Peyer's patch (tissue), 4 donors: ENCODE measurements at regions not wholly inside any gene's neighbourhood (a gene's known extent, or its start where the extent isn't known, plus 50 kb on each side); places are given as distances from the start of the nearest gene placed in this dataset.
"Not testable (repeated sequence)": the region's sequence is repeated elsewhere in the genome, so short reads cannot be mapped to it uniquely, and the experiment has no call there.

Experiments used
- DNase-seq, 3 donors: peaks; one replicate each; pipeline ENCODE4 v3.0.0-alpha.2; 2017 to 2019
- H3K27ac ChIP-seq, 4 donors: fragments of 200-600 bp; sonication (generic); one replicate each; pipeline ENCODE4 v1.5.1; 2016 to 2019
- H3K27me3 ChIP-seq, 2 donors: fragments of 200-600 bp; sonication (generic); one replicate each; pipeline ENCODE4 v1.5.1; 2019
- H3K36me3 ChIP-seq, 3 donors: fragments of 200-600 bp; sonication (generic); one replicate each; pipeline ENCODE4 v1.5.1; 2016 to 2019
- H3K4me1 ChIP-seq, 4 donors: fragments of 200-600 bp; sonication (generic); one replicate each; pipeline ENCODE4 v1.5.1; 2016 to 2019
- H3K4me3 ChIP-seq, 4 donors: fragments of 200-600 bp; sonication (generic); 1 replicate in 3 of 4; 2 replicates in 1 of 4; pipeline ENCODE4 v1.5.1; 2016 to 2019; ENCODE audit warnings: mild to moderate bottlenecking in 1 of 4
- H3K9me3 ChIP-seq, 4 donors: fragments of 200-600 bp; sonication (generic); one replicate each; pipeline ENCODE4 v1.5.1; 2016 to 2019; ENCODE audit warnings: mild to moderate bottlenecking in 1 of 4
- POLR2A ChIP-seq, 2 donors: fragments of 450-650 bp; IDR thresholded peaks; one replicate each; pipeline ENCODE4 v1.5.1; 2017; ENCODE audit warnings: antibody characterized with exemption in 2 of 2, mild to moderate bottlenecking in 2 of 2, moderate library complexity in 2 of 2
- TF ChIP-seq, protein P1 (sequence below), 6 experiments: fragments of 450-650 bp in 4 of 6; fragments of 200-600 bp in 2 of 6; sonication (generic) in 1 of 6; IDR thresholded peaks; one replicate each; pipeline ENCODE4 v1.5.1; 2017 to 2019; ENCODE audit warnings: antibody characterized with exemption in 6 of 6, mild to moderate bottlenecking in 3 of 6, moderate library complexity in 1 of 6

DNA sequence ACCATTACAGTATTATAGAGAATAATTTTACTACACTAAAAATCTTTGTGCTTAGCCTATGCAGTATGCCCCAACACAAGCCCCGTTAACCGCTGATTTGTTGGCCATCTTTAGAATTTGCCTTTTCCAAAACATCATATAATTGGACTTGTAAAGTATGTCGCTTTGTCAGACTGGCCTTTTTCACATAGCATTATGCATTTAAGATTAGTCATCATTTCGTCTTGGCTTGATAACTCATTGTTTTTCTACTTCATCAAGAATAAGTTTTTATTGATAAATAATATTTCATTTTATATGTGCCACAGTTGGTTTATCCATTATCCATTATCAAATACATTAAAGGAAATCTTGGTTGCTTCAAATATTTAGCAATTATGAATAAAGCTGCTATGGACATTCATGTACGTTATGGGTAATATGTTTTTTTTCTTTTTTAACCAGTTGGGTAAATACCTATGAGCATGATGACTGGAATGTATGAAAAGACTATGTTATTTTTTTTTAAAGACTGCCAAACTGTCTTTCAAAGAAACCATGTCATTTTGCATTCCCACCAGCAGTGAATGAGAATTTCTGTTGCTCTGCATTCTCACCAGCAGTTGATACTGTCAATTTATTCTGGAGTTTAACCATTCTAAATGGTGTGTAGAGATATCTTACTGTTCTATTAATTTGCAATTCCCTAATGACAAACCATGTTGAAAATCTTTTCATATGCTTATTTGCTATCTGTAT is 273.1 kb upstream of the KCND2 start:
- Histone ChIP-seq H3K9me3 (no peaks in the 10 kb centered on the region), H3K27me3 (no peaks in the 10 kb centered on the region), H3K27ac (no peak overlapping the region), H3K4me3 (no peak overlapping the region), H3K4me1 (no peaks in the 10 kb centered on the region), H3K36me3 (no peaks in the 10 kb centered on the region)
- no peak for DNase-seq
- TF ChIP-seq, protein P1, sequence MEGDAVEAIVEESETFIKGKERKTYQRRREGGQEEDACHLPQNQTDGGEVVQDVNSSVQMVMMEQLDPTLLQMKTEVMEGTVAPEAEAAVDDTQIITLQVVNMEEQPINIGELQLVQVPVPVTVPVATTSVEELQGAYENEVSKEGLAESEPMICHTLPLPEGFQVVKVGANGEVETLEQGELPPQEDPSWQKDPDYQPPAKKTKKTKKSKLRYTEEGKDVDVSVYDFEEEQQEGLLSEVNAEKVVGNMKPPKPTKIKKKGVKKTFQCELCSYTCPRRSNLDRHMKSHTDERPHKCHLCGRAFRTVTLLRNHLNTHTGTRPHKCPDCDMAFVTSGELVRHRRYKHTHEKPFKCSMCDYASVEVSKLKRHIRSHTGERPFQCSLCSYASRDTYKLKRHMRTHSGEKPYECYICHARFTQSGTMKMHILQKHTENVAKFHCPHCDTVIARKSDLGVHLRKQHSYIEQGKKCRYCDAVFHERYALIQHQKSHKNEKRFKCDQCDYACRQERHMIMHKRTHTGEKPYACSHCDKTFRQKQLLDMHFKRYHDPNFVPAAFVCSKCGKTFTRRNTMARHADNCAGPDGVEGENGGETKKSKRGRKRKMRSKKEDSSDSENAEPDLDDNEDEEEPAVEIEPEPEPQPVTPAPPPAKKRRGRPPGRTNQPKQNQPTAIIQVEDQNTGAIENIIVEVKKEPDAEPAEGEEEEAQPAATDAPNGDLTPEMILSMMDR (IDR thresholded peaks at IDR 0.05), result no peak
- TF ChIP-seq POLR2A (IDR thresholded peaks at IDR 0.05), result no peak

DNA sequence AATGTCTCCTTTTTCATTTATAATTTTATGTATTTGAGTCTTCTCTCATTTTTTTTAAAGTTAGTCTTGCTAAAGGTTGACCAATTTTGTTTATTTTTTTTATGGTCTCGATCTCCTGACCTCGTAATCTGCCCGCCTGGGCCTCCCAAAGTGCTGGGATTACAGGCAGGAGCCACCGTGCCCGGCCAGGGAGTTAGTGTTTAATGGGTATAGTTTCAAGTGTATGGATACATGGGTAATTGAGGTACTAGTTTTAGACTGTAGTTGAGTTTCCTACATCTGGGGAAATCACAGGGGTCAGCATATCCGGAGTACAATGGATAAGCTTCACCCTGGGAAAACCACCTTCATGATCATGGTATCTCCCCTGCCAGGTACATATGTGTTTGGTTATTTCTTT is 267.3 kb upstream of the KCND2 start:
- Histone ChIP-seq H3K27ac (no peak overlapping the region), H3K36me3 (no peaks in the 10 kb centered on the region), H3K4me3 (no peak overlapping the region), H3K4me1 (no peaks in the 10 kb centered on the region), H3K27me3 (no peaks in the 10 kb centered on the region), H3K9me3 (no peaks in the 10 kb centered on the region)
- DNase-seq, result no peak
- TF ChIP-seq, protein P1 (IDR thresholded peaks at IDR 0.05), result no peak
- TF ChIP-seq POLR2A (IDR thresholded peaks at IDR 0.05), result no peak

DNA sequence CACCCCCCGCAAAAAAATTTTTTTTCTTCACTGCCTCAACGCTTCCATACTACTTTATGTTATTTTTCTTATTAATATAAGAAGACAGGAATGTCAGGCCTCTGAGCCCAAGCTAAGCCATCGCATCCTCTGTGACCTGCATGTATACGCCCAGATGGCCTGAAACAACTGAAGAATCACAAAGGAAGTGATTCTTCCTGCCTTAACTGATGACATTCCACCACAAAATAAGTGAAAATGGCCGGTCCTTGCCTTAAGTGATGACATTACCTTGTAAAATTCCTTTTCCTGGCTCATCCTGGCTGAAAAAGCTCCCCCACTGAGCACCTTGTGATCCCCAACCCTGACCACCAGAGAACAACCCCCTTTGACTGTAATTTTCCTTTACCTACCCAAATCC is 258.7 kb upstream of the KCND2 start:
- H3K4me3 ChIP-seq, H3K4me1 ChIP-seq, H3K27ac ChIP-seq, DNase-seq, H3K36me3 ChIP-seq, H3K9me3 ChIP-seq, H3K27me3 ChIP-seq: not testable (repeated sequence)

DNA sequence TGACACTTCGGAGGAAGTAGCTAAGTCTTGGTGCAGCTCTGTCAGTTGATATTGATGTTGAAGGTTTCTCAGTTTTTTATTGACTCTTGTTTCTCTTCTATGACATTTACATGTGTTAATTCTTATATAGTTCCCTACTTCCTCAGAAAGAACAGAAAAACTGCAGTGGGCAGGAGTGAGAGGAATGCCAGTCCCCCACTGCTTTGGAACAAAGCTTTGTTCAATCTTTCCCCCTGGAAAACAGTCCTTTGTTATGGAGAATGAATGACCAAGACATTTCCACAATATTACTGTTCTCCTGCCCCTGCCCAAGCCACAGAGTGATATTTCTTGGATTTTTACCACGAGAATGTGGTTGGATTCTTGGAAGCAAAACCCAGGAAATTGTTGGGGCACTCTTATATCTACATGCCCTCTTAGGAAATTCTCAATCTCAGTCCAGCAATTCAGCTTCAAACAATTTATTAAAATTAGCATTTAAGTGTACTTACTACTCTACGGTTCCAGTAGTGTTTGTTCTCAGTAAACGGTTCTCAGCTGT is 258.0 kb upstream of the KCND2 start:
- H3K4me3 ChIP-seq, result no peak overlapping the region
- H3K27ac ChIP-seq, result no peak overlapping the region
- H3K27me3 ChIP-seq, result no peaks in the 10 kb centered on the region
- no peaks in the 10 kb centered on the region for H3K4me1 ChIP-seq
- H3K36me3 ChIP-seq, result no peaks in the 10 kb centered on the region
- DNase-seq, result no peak
- no peaks in the 10 kb centered on the region for H3K9me3 ChIP-seq
- TF ChIP-seq, protein P1 (IDR thresholded peaks at IDR 0.05), result no peak
- no peak for TF ChIP-seq POLR2A (IDR thresholded peaks at IDR 0.05)

DNA sequence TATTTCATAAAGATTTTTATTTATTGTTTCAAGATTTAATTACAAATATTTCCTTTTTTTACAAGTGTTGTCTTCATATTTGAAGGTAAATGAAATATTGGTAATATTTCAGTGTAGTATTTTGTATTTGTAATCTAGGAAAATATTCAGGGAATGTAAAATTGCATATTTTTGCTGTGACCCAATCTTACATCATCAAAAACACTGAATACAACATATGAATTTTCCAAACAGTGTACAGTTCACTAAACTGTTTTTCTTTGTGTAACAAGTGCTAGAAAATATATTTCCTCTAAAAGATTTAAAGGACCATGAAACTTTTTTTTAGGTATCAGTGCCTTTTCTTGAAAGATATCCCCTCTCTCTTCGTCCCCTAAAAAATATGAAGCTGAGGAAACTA is 251.9 kb upstream of the KCND2 start:
- Histone ChIP-seq H3K27ac (no peak overlapping the region), H3K36me3 (no peaks in the 10 kb centered on the region), H3K27me3 (no peaks in the 10 kb centered on the region), H3K4me3 (no peak overlapping the region), H3K4me1 (no peaks in the 10 kb centered on the region), H3K9me3 (no peaks in the 10 kb centered on the region)
- no peak for DNase-seq
- TF ChIP-seq, protein P1 (IDR thresholded peaks at IDR 0.05), result no peak
- TF ChIP-seq POLR2A (IDR thresholded peaks at IDR 0.05), result no peak

DNA sequence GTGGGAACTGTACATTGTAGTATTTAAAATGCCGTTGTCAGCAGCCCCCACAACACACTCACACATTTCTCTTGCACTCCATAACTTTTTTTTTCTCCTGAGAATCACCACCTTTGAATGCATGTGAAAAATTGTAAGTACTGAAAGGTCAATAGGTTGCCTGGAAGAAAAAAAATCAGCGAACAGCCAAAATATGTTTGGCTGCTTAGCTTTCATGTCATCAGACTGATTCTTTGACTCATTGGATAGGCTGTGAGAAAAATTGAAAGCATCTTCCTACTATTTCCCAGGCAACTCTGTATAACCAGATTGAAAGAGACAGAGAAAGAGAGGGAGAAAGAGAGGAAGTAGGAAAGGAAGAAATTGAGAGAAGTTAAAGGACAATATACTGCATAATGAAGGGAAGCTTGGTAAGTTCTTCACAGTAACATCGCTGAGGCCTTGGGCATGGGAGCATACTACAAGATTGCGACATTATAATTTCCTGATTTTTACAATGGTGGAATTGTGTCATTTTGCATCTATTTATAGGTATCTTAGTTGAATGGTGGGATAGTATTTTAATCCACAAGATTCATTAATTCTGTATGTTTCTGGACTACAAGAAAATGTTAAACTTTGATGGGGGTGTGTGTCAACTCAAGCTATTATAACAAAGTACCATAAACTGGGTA is 249.3 kb upstream of the KCND2 start:
- H3K4me3 ChIP-seq, result no peak overlapping the region
- no peaks in the 10 kb centered on the region for H3K36me3 ChIP-seq
- no peak for DNase-seq
- no peaks in the 10 kb centered on the region for H3K9me3 ChIP-seq
- no peak overlapping the region for H3K27ac ChIP-seq
- no peaks in the 10 kb centered on the region for H3K4me1 ChIP-seq
- TF ChIP-seq, protein P1 (IDR thresholded peaks at IDR 0.05), result no peak
- TF ChIP-seq POLR2A (IDR thresholded peaks at IDR 0.05), result no peak
- H3K27me3 ChIP-seq, result no peaks in the 10 kb centered on the region
